HepG2 (cell line): ENCODE measurements at regions not wholly inside any gene's neighbourhood (a gene's known extent, or its start where the extent isn't known, plus 50 kb on each side); places are given as distances from the start of the nearest gene placed in this dataset.

ENCODE experiments used
- ATAC-seq: fragments of 200-7000 bp; cut with Tn5 transposase; 3 replicates; pipeline ENCODE4 v1.9.1; 2020; ENCODE audit warnings: mild to moderate bottlenecking, moderate library complexity
- BruUV-seq: library from RNA; stranded (reverse); fragments of 400-500 nt; replicated peaks from 2 replicates; lab custom pipeline; 2021; lab: Mats Ljungman, UMichigan
- CTCF ChIA-PET: fragments of 300-600 bp; formaldehyde crosslinking; extraction: SDS; loops from one replicate; lab custom pipeline; 2021; ENCODE audit warnings: low total read pairs, inconsistent platforms, low intra/inter-chr PET ratio; lab: Yijun Ruan, JAX
- POLR2A ChIA-PET: fragments of 350-600 bp; sonication (Branson Sonifier 250); formaldehyde crosslinking; loops from one replicate; lab custom pipeline; 2020; ENCODE audit warnings: antibody characterized with exemption, inconsistent platforms; lab: Yijun Ruan, JAX
- DNase-seq: peaks from one replicate; pipeline ENCODE4 v3.0.0-alpha.2; 2015; ENCODE audit warnings: low spot score
- FAIRE-seq: peaks from 3 replicates; lab custom pipeline; 2011; peaks lifted over from hg19 to GRCh38; lab: Jason Lieb, UNC
- H2AFZ ChIP-seq: one replicate; pipeline ENCODE4 v1.6.1; 2011; ENCODE audit warnings: low read length, inconsistent platforms
- H3K27ac ChIP-seq: fragments of 300-600 bp; 3 replicates; pipeline ENCODE4 v1.8.0; 2011; ENCODE audit warnings: mixed run types, mild to moderate bottlenecking, mixed read lengths, low read length, inconsistent platforms; ENCODE audit not compliant: insufficient read depth; ENCODE audit errors: extremely low read length
- H3K27me3 ChIP-seq, 2 experiments: fragments of 200-600 bp in 1 of 2; 2 replicates in 1 of 2; 3 replicates in 1 of 2; pipeline versions ENCODE4 v1.6.0 to v1.8.0; 2011; ENCODE audit warnings: low read length in 2 of 2, mild to moderate bottlenecking in 2 of 2, moderate library complexity in 2 of 2, inconsistent platforms in 1 of 2; ENCODE audit not compliant: insufficient read depth in 2 of 2, control insufficient read depth in 1 of 2
- H3K36me3 ChIP-seq, 2 experiments: fragments of 200-600 bp in 1 of 2; replicated peaks in 1 of 2; 2 replicates in 1 of 2; 3 replicates in 1 of 2; pipeline versions ENCODE4 v1.5.1 to v1.8.0; 2011; ENCODE audit warnings: low read length in 2 of 2, inconsistent platforms in 1 of 2; ENCODE audit not compliant: insufficient read depth in 2 of 2, control insufficient read depth in 1 of 2
- H3K4me1 ChIP-seq: 2 replicates; pipeline ENCODE4 v1.5.1; 2012; ENCODE audit warnings: low read length, inconsistent platforms; ENCODE audit not compliant: insufficient read depth
- H3K4me2 ChIP-seq: 2 replicates; pipeline ENCODE4 v1.6.0; 2011; ENCODE audit warnings: low read depth, low read length, inconsistent platforms
- H3K4me3 ChIP-seq, 3 experiments: fragments of 200-600 bp in 1 of 3; sonication (generic), shearing (Covaris generic) in 1 of 3; replicated peaks in 1 of 3; 2 replicates each; pipeline ENCODE4 v1.5.1; 2011 to 2016; ENCODE audit warnings: low read length in 3 of 3, inconsistent platforms in 2 of 3, low read depth in 2 of 3, mild to moderate bottlenecking in 2 of 3, control low read depth in 1 of 3, mixed read lengths in 1 of 3; ENCODE audit not compliant: insufficient read depth in 1 of 3
- H3K79me2 ChIP-seq: one replicate; pipeline ENCODE4 v1.6.1; 2011; ENCODE audit warnings: low read length, inconsistent platforms; ENCODE audit not compliant: insufficient read depth
- H3K9ac ChIP-seq: 2 replicates; pipeline ENCODE4 v1.6.0; 2011; ENCODE audit warnings: mild to moderate bottlenecking, low read depth, low read length, inconsistent platforms; ENCODE audit not compliant: insufficient read depth
- H3K9me3 ChIP-seq: 2 replicates; pipeline ENCODE4 v1.5.1; 2012; ENCODE audit warnings: mild to moderate bottlenecking, low read length
- H4K20me1 ChIP-seq: 2 replicates; pipeline ENCODE4 v1.6.0; 2011; ENCODE audit warnings: inconsistent platforms, mild to moderate bottlenecking, low read length, moderate library complexity; ENCODE audit not compliant: insufficient read depth
- FOXM1 ChIP-seq: sonication (generic); formaldehyde crosslinking; IDR thresholded peaks from 2 replicates; pipeline ENCODE4 v1.5.0; 2020; ENCODE audit warnings: missing genetic modification reagents
- HIVEP1 ChIP-seq: sonication (generic); formaldehyde crosslinking; IDR thresholded peaks from 2 replicates; pipeline ENCODE4 v1.4.0; 2020; ENCODE audit warnings: mild to moderate bottlenecking, missing genetic modification reagents
- KDM4B ChIP-seq: sonication (generic); formaldehyde crosslinking; IDR thresholded peaks from 2 replicates; pipeline ENCODE4 v1.4.0; 2020; ENCODE audit warnings: missing genetic modification reagents
- SMYD3 ChIP-seq: sonication (generic); formaldehyde crosslinking; IDR thresholded peaks from 2 replicates; pipeline ENCODE4 v1.8.1; 2023; ENCODE audit warnings: mild to moderate bottlenecking, missing genetic modification reagents
- TBX2 ChIP-seq: sonication (generic); formaldehyde crosslinking; IDR thresholded peaks from 2 replicates; pipeline ENCODE4 v1.5.0; 2020; ENCODE audit warnings: missing genetic modification reagents, mild to moderate bottlenecking, borderline replicate concordance
- YEATS4 ChIP-seq: sonication (generic); formaldehyde crosslinking; IDR thresholded peaks from 2 replicates; pipeline ENCODE4 v1.4.0; 2020; ENCODE audit warnings: missing genetic modification reagents, borderline replicate concordance
- ZFP36L2 ChIP-seq: sonication (generic); formaldehyde crosslinking; IDR thresholded peaks from 2 replicates; pipeline ENCODE4 v1.4.0; 2020; ENCODE audit warnings: missing genetic modification reagents
- ZNF280B ChIP-seq: sonication (generic); formaldehyde crosslinking; IDR thresholded peaks from 2 replicates; pipeline ENCODE4 v1.5.0; 2020; ENCODE audit warnings: missing genetic modification reagents, mild to moderate bottlenecking, borderline replicate concordance
- ZNF333 ChIP-seq: sonication (generic); formaldehyde crosslinking; IDR thresholded peaks from 2 replicates; pipeline ENCODE4 v1.4.0; 2020; ENCODE audit warnings: mild to moderate bottlenecking, missing genetic modification reagents, borderline replicate concordance
- ZNF607 ChIP-seq: sonication (generic); formaldehyde crosslinking; IDR thresholded peaks from 2 replicates; pipeline ENCODE4 v1.5.1; 2020; ENCODE audit warnings: missing genetic modification reagents, mild to moderate bottlenecking, borderline replicate concordance
- WGBS: methylation state at CpG from one replicate; pipeline ENCODE4 v1.1.6; 2017; ENCODE audit warnings: low lambda C conversion rate; 5-methylcytosine and 5-hydroxymethylcytosine counted together
- in situ Hi-C: cut with HindIII; loops from 2 replicates; pipeline ENCODE4 v1.10.0; 2017; ENCODE audit warnings: low pct_unique_long_range_greater_than_20kb; ENCODE audit not compliant: extremely low pct_ligation_motif_present
- intact Hi-C: fragments of 100-400 bp; cut with micrococcal nuclease; formaldehyde crosslinking; loops from one replicate; pipeline ENCODE4 v1.10.0; 2022; ENCODE audit not compliant: unreplicated experiment
- TF ChIP-seq, protein P1 (sequence below): sonication (generic); formaldehyde crosslinking; IDR thresholded peaks from 2 replicates; pipeline ENCODE4 v1.4.0; 2020; ENCODE audit warnings: missing genetic modification reagents

DNA sequence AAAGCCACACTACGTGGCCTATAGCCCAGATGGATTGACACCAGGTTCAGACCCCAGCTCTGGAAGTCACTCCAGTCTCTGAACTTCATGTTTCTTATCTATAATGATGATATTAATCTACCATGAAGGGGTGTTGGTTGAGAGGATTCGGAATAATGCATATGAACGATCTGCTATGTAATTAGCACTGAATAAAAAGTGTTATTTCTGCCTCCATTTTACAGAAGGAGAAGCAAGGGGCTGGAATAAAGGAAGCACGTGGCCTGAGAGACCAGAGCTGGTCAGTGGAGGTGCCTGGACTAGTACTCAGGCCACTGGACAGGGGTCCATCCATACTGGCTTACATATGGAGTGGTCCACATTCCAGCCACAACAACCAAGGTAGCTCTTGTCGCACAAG, 166.5 kb upstream of the MYCN start:
- POLR2A ChIA-PET = no interaction called here
- DNase-seq = no peak
- no peak overlapping the region for H3K9ac ChIP-seq
- no peaks in the 10 kb centered on the region for H3K79me2 ChIP-seq
- no peak overlapping the region for H3K4me2 ChIP-seq
- intact Hi-C loops = no loop called here
- no peak for ATAC-seq
- 58% methylated on average over 5 of the region's 5 CpGs for WGBS
- in situ Hi-C loops = no loop called here
- TF ChIP-seq KDM4B (CRISPR knock-in tag) (no peak), FOXM1 (no peak), ZNF607 (CRISPR knock-in tag) (no peak), YEATS4 (CRISPR knock-in tag) (no peak), ZNF333 (CRISPR knock-in tag) (no peak), ZFP36L2 (no peak), ZNF280B (no peak), TBX2 (no peak), SMYD3 (CRISPR knock-in tag) (no peak), HIVEP1 (CRISPR knock-in tag) (no peak)
- TF ChIP-seq, protein P1, sequence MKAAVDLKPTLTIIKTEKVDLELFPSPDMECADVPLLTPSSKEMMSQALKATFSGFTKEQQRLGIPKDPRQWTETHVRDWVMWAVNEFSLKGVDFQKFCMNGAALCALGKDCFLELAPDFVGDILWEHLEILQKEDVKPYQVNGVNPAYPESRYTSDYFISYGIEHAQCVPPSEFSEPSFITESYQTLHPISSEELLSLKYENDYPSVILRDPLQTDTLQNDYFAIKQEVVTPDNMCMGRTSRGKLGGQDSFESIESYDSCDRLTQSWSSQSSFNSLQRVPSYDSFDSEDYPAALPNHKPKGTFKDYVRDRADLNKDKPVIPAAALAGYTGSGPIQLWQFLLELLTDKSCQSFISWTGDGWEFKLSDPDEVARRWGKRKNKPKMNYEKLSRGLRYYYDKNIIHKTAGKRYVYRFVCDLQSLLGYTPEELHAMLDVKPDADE (CRISPR knock-in tag) = no peak
- TF ChIP-seq, all 625 proteins: peak for 0
- no peaks in the 10 kb centered on the region; the same call in 1 of the 2 replicates for H4K20me1 ChIP-seq
- peaks cover 8 to 51% of the 10 kb centered on the region in 2 experiments for H3K27me3 ChIP-seq
- BruUV-seq = no TSS peak
- H3K9me3 ChIP-seq = no peaks in the 10 kb centered on the region
- FAIRE-seq = no peak
- H3K4me3 ChIP-seq = no peak overlapping the region
- CTCF ChIA-PET = no interaction called here
- H3K36me3 ChIP-seq = no peaks in the 10 kb centered on the region
- peaks cover 20% of the 10 kb centered on the region for H3K4me1 ChIP-seq
- H2AFZ ChIP-seq = no peak overlapping the region
- H3K27ac ChIP-seq = no peak overlapping the region
